Suppressor macrophage treated with lipopolysaccharide for 1 hour (primary cell): ENCODE measurements at regions not wholly inside any gene's neighbourhood (a gene's known extent, or its start where the extent isn't known, plus 50 kb on each side); places are given as distances from the start of the nearest gene placed in this dataset.
"Not testable (repeated sequence)": the region's sequence is repeated elsewhere in the genome, so short reads cannot be mapped to it uniquely, and the experiment has no call there.

Experiments
- DNase-seq, 3 donors: peaks; one replicate each; pipeline ENCODE4 v3.0.0-alpha.2; 2020 to 2022

DNA sequence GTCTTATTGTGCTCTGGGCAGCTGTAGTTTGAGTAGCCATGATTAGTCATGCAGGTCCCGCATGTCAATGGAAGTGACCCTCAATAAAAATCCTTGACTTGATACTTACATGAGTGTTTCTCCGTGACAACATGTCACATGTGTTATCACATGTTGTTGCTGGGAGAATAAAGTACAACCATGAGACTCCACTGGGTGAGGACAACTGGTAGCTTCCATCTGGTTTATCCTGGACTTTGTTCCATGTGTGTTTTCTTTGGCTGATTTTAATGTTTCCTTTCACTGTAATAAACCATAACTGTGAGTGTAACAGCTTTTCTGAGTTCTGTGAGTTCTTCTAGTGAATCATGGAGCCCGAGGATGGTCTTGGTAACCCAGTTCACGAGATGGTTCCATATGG, 63.1 kb upstream of the NDN start:
- no peak for DNase-seq

DNA sequence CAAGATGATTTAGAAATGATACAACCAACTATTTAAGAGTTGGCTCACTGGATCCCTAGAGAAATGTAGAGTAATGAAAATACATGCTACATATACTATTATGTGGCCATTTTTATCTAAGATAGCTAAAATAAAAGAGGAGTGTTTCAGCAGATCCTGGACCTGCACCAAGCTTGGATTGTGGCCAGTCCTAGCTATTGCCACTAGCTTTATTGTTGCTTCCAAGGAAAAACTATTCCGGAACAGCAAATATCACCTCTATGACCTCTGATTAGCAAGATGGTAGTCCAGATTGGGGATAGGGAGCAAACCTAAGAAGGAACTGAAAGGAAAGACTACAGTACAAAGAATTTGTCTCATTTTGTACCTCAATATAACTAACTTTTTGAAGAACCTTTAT, 63.7 kb upstream of the NDN start:
- no peak for DNase-seq

- DNase-seq, result no peak
Measured at GRCh38 chr15:23753248-23753647, 66.1 kb upstream of the NDN start.

- no peak for DNase-seq
Measured at GRCh38 chr15:23758891-23759290, 71.8 kb upstream of the NDN start.

GRCh38 chr15:23760024-23760423, 72.9 kb upstream of the NDN start:
- DNase-seq, result no peak

DNA sequence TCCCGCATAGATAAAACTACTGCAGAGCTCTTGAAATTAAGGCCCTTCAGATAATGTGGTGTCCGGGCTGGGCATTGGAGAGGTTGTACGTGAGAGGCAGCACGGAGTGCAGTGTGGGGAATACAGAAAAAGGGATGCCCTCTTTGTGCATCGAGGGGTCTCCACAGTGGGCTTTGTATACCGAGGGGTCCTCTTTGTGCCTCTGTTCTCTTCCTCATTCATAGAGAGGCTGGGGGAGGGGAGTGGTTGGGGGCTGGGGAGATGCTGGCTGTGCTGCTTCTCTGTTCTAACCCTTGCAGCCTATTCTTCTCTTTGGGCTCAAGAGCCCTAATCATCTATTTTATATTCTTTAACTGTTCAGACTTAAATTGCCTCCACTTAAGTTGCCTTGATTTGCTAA, 74.3 kb upstream of the NDN start:
- no peak for DNase-seq

GRCh38 chr15:23762026-23762425, 74.9 kb upstream of the NDN start:
- no peak for DNase-seq

- DNase-seq, result no peak
Measured at GRCh38 chr15:23763021-23763420, 75.9 kb upstream of the NDN start.

- no peak for DNase-seq
Measured at GRCh38 chr15:23764306-23764705, 77.2 kb upstream of the NDN start.

DNA sequence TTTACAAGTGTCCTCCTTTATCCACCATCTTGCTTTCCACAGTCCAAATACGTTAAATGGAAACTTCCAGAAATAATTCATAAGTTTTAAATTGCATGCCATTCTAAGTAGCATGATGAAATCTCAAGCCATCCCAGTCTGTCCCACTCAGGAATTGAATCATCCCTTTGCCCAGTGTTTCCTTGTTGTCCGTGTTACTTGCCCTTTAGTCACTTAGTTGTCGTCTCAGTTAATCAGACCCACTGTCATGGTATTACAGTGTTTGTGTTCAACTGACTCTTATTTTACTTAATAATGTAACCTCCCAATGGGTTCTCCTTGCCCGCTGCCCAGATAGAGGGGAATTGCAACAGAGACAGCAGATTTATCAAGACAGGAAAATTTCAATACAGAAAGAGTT, 77.6 kb upstream of the NDN start:
- DNase-seq, result no peak

GRCh38 chr15:23766779-23767178, 79.7 kb upstream of the NDN start:
- DNase-seq, result not testable (repeated sequence)

GRCh38 chr15:23773093-23773492, 86.0 kb upstream of the NDN start:
- DNase-seq, result no peak

DNA sequence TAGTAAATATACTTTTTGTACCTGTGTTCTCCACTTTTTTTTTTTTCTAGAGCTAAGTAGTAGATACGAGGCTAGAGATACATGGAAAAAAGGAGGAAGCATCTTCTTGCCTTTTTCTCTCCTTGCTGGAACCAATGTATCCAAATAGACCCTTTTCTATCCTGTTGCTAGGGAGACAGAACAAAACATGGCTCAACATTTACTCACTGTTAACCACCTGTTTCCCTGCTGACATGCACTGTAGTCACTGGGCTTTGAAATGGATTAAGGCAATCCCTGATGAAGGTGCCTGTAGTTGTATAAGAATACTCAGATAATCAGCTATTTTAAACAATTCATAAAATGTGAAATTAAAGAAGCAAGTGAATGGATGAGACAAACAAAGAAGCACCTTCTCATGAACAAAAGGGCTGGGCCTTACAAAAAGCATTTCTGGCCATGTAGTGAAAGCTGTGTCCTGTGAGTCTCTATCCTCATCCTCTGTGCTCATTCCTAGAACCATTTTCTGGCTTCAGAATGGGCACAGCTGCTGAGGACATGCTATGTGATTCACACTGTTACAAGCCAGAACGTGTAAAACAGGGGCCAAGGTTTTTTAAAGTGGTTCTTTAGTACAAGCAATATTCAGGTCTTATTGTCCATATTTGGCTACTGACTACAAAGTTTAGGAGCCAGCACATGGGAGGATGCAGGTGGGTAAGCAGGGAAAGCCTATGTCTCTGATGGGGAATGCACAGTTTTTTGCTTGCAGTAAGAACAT, 100.4 kb upstream of the NDN start:
- DNase-seq, result no peak

DNA sequence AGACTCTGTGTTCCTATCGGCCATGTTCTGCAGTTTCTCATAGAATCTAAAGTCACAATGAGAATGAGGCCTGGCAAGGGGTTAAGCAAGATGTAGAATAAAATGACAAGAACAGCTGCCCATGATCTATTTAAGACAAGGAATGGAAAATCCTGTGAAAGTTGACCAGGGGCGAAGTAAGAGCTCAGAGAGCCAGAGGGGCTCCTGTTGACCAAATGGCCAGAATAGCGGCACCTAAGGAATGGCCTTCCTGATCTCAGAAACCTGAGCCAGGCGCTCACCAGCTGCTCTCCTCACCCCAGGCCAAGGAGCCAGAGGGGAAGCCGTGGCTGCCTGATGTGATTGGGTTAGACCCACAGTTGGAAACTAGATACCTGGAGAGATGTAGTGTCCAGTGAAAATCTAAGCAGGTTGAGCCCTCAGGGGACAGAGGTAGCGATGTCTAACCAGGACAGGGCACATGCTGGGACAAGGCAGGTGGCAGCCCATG, 106.1 kb upstream of the NDN start:
- DNase-seq, result no peak

DNA sequence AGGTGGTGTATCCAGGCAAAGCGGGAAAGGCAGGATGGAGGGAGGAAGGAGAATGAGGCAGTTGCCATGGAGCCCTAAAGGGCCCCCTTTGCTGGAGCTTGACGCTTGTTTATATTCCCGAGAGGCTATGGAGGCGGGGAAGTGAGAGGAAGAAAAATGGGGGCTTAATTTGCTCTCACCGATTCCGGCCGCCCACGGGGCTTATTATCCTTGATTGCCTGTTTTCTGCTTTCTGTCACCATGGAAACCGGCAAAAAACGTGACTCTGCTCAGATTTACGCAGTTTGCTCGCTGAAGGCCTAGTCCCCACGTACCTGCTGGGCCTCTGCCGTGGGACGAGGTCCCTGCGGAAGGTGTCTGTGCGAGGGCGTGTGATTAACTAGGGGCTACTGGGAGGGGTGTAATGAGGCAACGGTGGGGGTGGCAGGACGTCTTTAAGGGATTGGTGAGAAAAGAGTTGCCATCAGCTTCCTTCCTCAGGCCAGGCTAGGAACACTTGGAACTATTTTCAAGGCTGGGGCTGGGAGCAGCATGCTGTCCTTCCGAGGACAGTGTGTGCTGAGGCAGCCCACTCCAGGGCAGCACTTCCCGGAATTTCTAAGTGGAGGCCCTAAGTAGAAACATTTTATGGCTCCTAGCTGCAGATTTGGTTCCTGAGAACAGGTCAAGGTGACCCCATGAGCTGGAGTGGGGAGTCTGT, 110.8 kb upstream of the NDN start:
- DNase-seq, result no peak

DNA sequence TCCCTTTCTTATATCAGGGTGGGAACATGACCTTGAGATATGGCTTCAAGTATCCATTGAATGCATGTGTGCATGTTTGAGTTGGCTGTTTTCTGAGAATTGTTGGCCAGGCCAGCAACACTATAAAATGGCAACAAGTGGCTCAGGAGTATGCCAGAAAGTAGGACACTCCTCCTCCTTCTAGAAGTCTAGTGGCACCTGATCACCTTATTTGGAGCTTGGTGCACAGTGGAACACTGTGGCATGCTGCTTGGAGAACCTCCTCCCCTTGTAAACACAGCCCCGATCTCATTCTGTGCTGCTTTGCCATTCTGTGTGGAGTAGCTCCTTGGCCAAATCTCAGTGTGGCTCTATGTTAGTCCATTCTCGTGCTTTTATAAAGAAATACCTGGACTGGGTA, 114.8 kb upstream of the NDN start:
- DNase-seq, result no peak

DNA sequence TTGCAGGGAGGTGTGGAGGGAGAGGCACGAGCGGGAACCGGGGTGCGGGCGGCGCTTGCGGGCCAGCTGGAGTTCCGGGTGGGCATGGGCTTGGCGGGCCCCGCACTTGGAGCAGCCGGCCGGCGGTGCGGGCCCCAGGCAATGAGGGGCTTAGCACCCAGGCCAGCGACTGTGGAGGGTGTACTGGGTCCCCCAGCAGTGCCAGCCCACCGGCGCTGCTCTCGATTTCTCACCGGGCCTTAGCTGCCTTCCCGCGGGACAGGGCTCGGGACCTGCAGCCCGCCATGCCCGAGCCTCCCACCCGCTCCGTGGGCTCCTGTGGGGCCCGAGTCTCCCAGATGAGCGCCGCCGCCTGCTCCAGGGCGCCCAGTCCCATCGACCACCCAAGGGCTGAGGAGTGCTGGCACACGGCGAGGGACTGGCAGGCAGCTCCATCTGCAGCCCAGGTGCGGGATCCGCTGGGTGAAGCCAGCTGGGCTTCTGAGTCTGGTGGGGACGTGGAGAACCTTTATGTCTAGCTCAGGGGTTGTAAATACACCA, 115.9 kb upstream of the NDN start:
- not testable (repeated sequence) for DNase-seq

DNA sequence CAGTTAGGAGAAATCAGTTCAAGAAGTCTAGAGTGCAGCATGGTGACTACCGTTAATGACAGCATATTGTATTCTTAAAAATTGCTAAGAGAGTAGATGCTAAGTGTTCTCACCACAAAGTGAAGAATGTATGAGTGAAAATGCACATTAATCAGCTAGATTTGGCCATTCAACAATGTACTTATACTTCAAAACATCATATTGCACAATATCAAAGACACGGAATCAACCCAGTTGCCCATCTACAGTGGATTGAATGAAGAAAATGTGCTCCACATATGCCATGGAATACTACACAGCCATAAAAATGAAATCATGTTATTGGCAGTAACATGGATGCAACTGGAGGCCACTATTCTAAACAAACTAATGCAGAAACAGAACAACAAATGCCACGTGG, 119.9 kb upstream of the NDN start:
- DNase-seq, result no peak

DNA sequence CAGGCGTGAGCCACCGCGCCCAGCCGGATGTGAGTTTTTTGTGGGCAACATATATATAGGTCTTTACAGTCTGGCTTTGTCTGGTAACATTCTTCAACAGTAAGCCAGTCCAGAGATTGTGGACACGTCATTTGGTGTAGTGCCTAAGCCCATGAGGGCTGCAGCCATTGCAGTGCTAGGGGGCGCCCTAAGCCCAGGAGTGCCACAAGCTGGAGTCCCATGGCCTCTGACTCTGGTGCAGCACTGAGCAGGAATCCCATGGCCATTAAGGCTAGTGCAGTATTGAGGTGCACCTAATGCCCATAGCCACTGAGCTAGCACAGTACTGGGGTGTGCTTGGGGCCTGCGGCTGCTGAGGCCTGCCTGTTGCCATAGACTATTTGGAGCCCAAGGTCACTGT, 136.4 kb upstream of the NDN start:
- no peak for DNase-seq

DNA sequence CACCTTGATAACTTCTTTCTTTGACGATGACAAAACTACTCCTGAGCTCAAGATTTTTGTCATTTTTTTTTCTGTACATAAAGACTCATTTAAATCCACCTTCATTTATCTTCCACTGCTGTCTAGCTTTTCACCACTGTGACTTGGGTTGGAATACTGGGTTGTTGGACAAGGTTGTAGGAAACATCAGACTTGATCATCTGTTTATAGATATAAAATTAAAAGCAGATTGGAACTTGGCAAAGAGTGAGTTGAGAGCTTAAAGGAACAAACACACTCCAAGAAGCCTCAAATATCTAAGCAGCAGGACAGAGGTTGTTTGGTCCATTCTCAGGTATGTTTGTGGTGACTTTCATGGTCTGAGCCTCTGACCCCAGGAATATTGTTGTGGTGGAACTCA, 141.7 kb upstream of the NDN start:
- no peak for DNase-seq

- no peak for DNase-seq
Measured at GRCh38 chr15:23835953-23836352, 148.8 kb upstream of the NDN start.

DNA sequence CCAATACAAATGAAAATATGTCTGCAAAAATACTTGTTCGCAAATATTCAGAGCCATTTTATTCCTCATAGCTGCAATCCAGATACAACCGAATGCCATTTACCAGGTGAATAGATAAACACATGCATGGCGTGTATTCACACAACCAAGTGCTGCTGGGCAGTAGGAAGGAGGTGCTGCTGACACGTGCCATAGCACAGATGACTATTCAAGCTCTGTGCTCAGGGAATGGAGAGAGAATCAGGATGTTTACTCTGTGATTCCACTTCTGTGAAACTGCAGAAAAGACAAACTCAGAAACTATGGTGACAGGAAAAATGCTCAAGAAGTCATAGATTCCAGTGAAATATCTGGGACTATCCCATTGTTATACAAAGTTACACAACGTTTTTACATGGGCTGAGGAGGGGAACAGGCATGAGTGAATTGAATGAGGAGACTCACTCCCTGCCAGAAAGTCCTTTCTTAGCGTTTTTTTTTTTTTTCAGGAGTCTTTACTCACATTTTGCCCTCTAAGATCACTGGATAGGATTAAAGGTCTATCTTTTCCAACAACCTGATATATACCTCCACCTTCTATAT, 152.9 kb upstream of the NDN start:
- no peak for DNase-seq

DNA sequence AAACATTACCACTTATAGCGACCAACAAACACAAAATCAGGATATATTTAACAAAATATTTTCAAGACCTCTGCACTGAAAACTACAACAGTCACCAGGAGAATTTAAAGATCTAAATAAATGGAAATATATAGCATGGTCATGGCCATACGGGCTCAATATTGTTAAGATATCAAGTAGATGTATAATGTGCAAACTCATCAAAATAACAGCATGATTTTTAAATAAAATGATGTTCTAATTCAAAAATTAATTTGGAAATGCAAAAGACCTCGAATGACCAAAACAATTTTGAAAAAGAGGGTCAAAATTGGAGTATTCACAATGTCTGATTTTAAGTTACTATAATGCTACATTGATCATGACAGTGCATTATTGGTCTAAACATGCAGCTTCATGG, 159.1 kb upstream of the NDN start:
- DNase-seq, result no peak

GRCh38 chr15:23850666-23851065, 163.6 kb upstream of the NDN start:
- DNase-seq, result no peak
